Common myeloid progenitor, CD34-positive (primary cell): ENCODE measurements at regions not wholly inside any gene's neighbourhood (a gene's known extent, or its start where the extent isn't known, plus 50 kb on each side); places are given as distances from the start of the nearest gene placed in this dataset.

ENCODE experiments used
- CTCF ChIA-PET: fragments of 350-600 bp; sonication (Branson Sonifier 250); formaldehyde crosslinking; loops from one replicate; lab custom pipeline; 2021; ENCODE audit warnings: antibody characterized with exemption; lab: Charles Lee
- POLR2A ChIA-PET: fragments of 350-600 bp; sonication (Branson Sonifier 250); formaldehyde crosslinking; loops from one replicate; lab custom pipeline; 2021; ENCODE audit warnings: antibody characterized with exemption; lab: Charles Lee
- DNase-seq, 3 donors: peaks; one replicate each; pipeline versions ENCODE4 v3.0.0 to v3.0.0-alpha.2; 2013
- H3K27ac ChIP-seq, 2 experiments: 1 replicate in 1 of 2; 2 replicates in 1 of 2; pipeline ENCODE4 v1.7.0; 2013; ENCODE audit warnings: inconsistent platforms in 2 of 2, low read length in 2 of 2, mild to moderate bottlenecking in 2 of 2, low read depth in 1 of 2, moderate library complexity in 1 of 2; ENCODE audit not compliant: severe bottlenecking in 2 of 2, insufficient read depth in 1 of 2, poor library complexity in 1 of 2
- H3K27me3 ChIP-seq, 5 experiments: replicated peaks in 2 of 5; 1 replicate in 3 of 5; 2 replicates in 2 of 5; pipeline versions ENCODE4 v1.6.1 to v1.7.0; 2013; ENCODE audit warnings: low read length in 4 of 5, mild to moderate bottlenecking in 2 of 5, moderate library complexity in 2 of 5, inconsistent platforms in 1 of 5; ENCODE audit not compliant: insufficient read depth in 5 of 5, control insufficient read depth in 4 of 5
- H3K36me3 ChIP-seq, 4 experiments: 1 replicate in 2 of 4; 2 replicates in 2 of 4; pipeline versions ENCODE4 v1.6.1 to v1.7.0; 2013; ENCODE audit warnings: low read length in 3 of 4, control low read depth in 1 of 4, mild to moderate bottlenecking in 1 of 4; ENCODE audit not compliant: control insufficient read depth in 4 of 4, insufficient read depth in 4 of 4
- H3K4me1 ChIP-seq, 4 experiments: 1 replicate in 3 of 4; 2 replicates in 1 of 4; pipeline versions ENCODE4 v1.6.1 to v1.7.1; 2013; ENCODE audit warnings: low read length in 3 of 4, mild to moderate bottlenecking in 3 of 4, control low read depth in 1 of 4, inconsistent platforms in 1 of 4, moderate library complexity in 1 of 4; ENCODE audit not compliant: control insufficient read depth in 4 of 4, insufficient read depth in 4 of 4; ENCODE audit errors: control extremely low read depth in 1 of 4
- H3K4me3 ChIP-seq, 7 experiments: 1 replicate in 4 of 7; 2 replicates in 3 of 7; pipeline versions ENCODE4 v1.5.1 to v1.7.0; 2013; ENCODE audit warnings: mild to moderate bottlenecking in 7 of 7, low read length in 6 of 7, moderate library complexity in 6 of 7, inconsistent platforms in 2 of 7, low read depth in 2 of 7, control low read depth in 1 of 7; ENCODE audit not compliant: insufficient read depth in 4 of 7, control insufficient read depth in 1 of 7; ENCODE audit errors: extremely low read depth in 1 of 7
- H3K9me3 ChIP-seq, 5 experiments: 1 replicate in 4 of 5; 2 replicates in 1 of 5; pipeline versions ENCODE4 v1.6.1 to v1.7.1; 2013; ENCODE audit warnings: low read length in 4 of 5, mild to moderate bottlenecking in 2 of 5, inconsistent platforms in 1 of 5, low read depth in 1 of 5, moderate library complexity in 1 of 5; ENCODE audit not compliant: control insufficient read depth in 4 of 5, insufficient read depth in 2 of 5; ENCODE audit errors: control extremely low read depth in 1 of 5
- WGBS: methylation state at CpG from one replicate; pipeline ENCODE4 v1.1.5; 2013; ENCODE audit not compliant: insufficient coverage; 5-methylcytosine and 5-hydroxymethylcytosine counted together

GRCh38 chr9:106051545-106051944 lies 357.2 kb downstream of the TMEM38B start:
- H3K4me3 ChIP-seq, result no peak overlapping the region
- 95% methylated on average over 2 of the region's 3 CpGs for WGBS
- ChIA-PET POLR2A (no interaction called here), CTCF (interaction anchor here (1.4 kb wide), 1 partner anchor 210 kb away, joined by 4 read pairs; no protein-coding TSS in a partner anchor)
- no peak for DNase-seq
- H3K9me3 ChIP-seq, result peaks cover 0 to 12% (median 0%) of the 10 kb centered on the region in 5 experiments
- no peaks in the 10 kb centered on the region for H3K4me1 ChIP-seq
- H3K27me3 ChIP-seq, result no peaks in the 10 kb centered on the region
- no peak overlapping the region for H3K27ac ChIP-seq
- H3K36me3 ChIP-seq, result no peaks in the 10 kb centered on the region

GRCh38 chr9:106052166-106052565 lies 357.8 kb downstream of the TMEM38B start:
- Histone ChIP-seq H3K4me1 (no peaks in the 10 kb centered on the region), H3K27ac (no peak overlapping the region), H3K9me3 (peaks cover 0 to 5% (median 0%) of the 10 kb centered on the region in 5 experiments), H3K27me3 (no peaks in the 10 kb centered on the region), H3K4me3 (no peak overlapping the region), H3K36me3 (no peaks in the 10 kb centered on the region)
- CTCF ChIA-PET, result interaction anchor here (1.4 kb wide), 1 partner anchor 211 kb away, joined by 4 read pairs; no protein-coding TSS in a partner anchor
- POLR2A ChIA-PET, result no interaction called here
- WGBS, result 90% methylated on average over 2 of the region's 2 CpGs
- no peak for DNase-seq

GRCh38 chr9:106052735-106053134 lies 358.4 kb downstream of the TMEM38B start:
- CTCF ChIA-PET, result interaction anchor here (1.4 kb wide), 1 partner anchor 211 kb away, joined by 4 read pairs; no protein-coding TSS in a partner anchor

GRCh38 chr9:106056328-106056727 lies 362.0 kb downstream of the TMEM38B start:
- peaks cover 0 to 2% (median 0%) of the 10 kb centered on the region in 5 experiments for H3K9me3 ChIP-seq
- H3K27ac ChIP-seq, result no peak overlapping the region
- H3K36me3 ChIP-seq, result no peaks in the 10 kb centered on the region
- ChIA-PET CTCF (no interaction called here), POLR2A (no interaction called here)
- no peaks in the 10 kb centered on the region for H3K27me3 ChIP-seq
- H3K4me3 ChIP-seq, result no peak overlapping the region
- DNase-seq, result no peak
- H3K4me1 ChIP-seq, result no peaks in the 10 kb centered on the region

More at GRCh38 chr9:106052735-106053134, 358.4 kb downstream of the TMEM38B start:
- H3K27ac ChIP-seq, result no peak overlapping the region
- no peaks in the 10 kb centered on the region for H3K36me3 ChIP-seq
- POLR2A ChIA-PET, result no interaction called here
- peaks cover 0 to 4% (median 0%) of the 10 kb centered on the region in 5 experiments for H3K9me3 ChIP-seq
- 100% methylated on average over 2 of the region's 2 CpGs for WGBS
- H3K27me3 ChIP-seq, result no peaks in the 10 kb centered on the region
- no peak for DNase-seq
- no peak overlapping the region for H3K4me3 ChIP-seq
- no peaks in the 10 kb centered on the region for H3K4me1 ChIP-seq

- Histone ChIP-seq H3K36me3 (no peaks in the 10 kb centered on the region), H3K27ac (no peak overlapping the region), H3K4me3 (no peak overlapping the region), H3K27me3 (no peaks in the 10 kb centered on the region), H3K4me1 (no peaks in the 10 kb centered on the region), H3K9me3 (peaks cover 0 to 2% (median 0%) of the 10 kb centered on the region in 5 experiments)
- 96% methylated on average over 7 of the region's 8 CpGs for WGBS
- CTCF ChIA-PET, result no interaction called here
- POLR2A ChIA-PET, result no interaction called here
- DNase-seq, result no peak
Observed at GRCh38 chr9:106058460-106058859, 364.1 kb downstream of the TMEM38B start.

- CTCF ChIA-PET, result no interaction called here
- H3K27ac ChIP-seq, result no peak overlapping the region
- no peaks in the 10 kb centered on the region for H3K36me3 ChIP-seq
- DNase-seq, result no peak
- H3K27me3 ChIP-seq, result no peaks in the 10 kb centered on the region
- H3K4me1 ChIP-seq, result no peaks in the 10 kb centered on the region
- 97% methylated on average over 8 of the region's 8 CpGs for WGBS
- no peak overlapping the region for H3K4me3 ChIP-seq
- peaks cover 0 to 2% (median 0%) of the 10 kb centered on the region in 5 experiments for H3K9me3 ChIP-seq
- POLR2A ChIA-PET, result no interaction called here
Observed at GRCh38 chr9:106059886-106060285, 365.5 kb downstream of the TMEM38B start.

- CTCF ChIA-PET, result no interaction called here
- no peaks in the 10 kb centered on the region for H3K4me1 ChIP-seq
- H3K4me3 ChIP-seq, result no peak overlapping the region
- H3K27me3 ChIP-seq, result peaks cover 0 to 1% (median 0%) of the 10 kb centered on the region in 5 experiments
- H3K36me3 ChIP-seq, result no peaks in the 10 kb centered on the region
- DNase-seq, result no peak
- POLR2A ChIA-PET, result no interaction called here
- no peak overlapping the region for H3K27ac ChIP-seq
- H3K9me3 ChIP-seq, result peaks cover 0 to 2% (median 0%) of the 10 kb centered on the region in 5 experiments
Observed at GRCh38 chr9:106060885-106061284, 366.5 kb downstream of the TMEM38B start.
